Panc1 (cell line): ENCODE measurements at regions not wholly inside any gene's neighbourhood (a gene's known extent, or its start where the extent isn't known, plus 50 kb on each side); places are given as distances from the start of the nearest gene placed in this dataset.
"Not testable (repeated sequence)": the region's sequence is repeated elsewhere in the genome, so short reads cannot be mapped to it uniquely, and the experiment has no call there.

Experiments
- ATAC-seq: fragments of 200-7000 bp; cut with Tn5 transposase; 2 replicates; pipeline ENCODE4 v1.9.1; 2020; ENCODE audit warnings: mild to moderate bottlenecking, moderate library complexity
- BruUV-seq: library from RNA; stranded (reverse); fragments of 400-500 nt; replicated peaks from 2 replicates; lab custom pipeline; 2021; lab: Mats Ljungman, UMichigan
- CTCF ChIA-PET: fragments of 300-600 bp; sonication (Branson Sonifier 250); formaldehyde crosslinking; loops from one replicate; lab custom pipeline; 2022; ENCODE audit warnings: antibody characterized with exemption; lab: Charles Lee
- POLR2A ChIA-PET: fragments of 300-600 bp; sonication (Branson Sonifier 250); formaldehyde crosslinking; loops from one replicate; lab custom pipeline; 2022; ENCODE audit warnings: antibody characterized with exemption; lab: Charles Lee
- DNase-seq: peaks from one replicate; pipeline ENCODE4 v3.0.0-alpha.2; 2010; ENCODE audit warnings: low read depth, low spot score
- H3K27ac ChIP-seq: 2 replicates; pipeline ENCODE4 v1.5.1; 2011; ENCODE audit warnings: mild to moderate bottlenecking, low read length, inconsistent platforms
- H3K27me3 ChIP-seq: fragments of 200-500 bp; sonication (Bioruptor generic); 2 replicates; pipeline ENCODE4 v1.6.0; 2014; ENCODE audit warnings: low read length, inconsistent platforms; ENCODE audit not compliant: control insufficient read depth, insufficient read depth
- H3K36me3 ChIP-seq: fragments of 200-500 bp; sonication (Bioruptor generic); 2 replicates; pipeline ENCODE4 v1.5.1; 2014; ENCODE audit warnings: inconsistent platforms, mild to moderate bottlenecking, low read length, moderate library complexity; ENCODE audit not compliant: control insufficient read depth, insufficient read depth
- H3K4me1 ChIP-seq: 2 replicates; pipeline ENCODE4 v1.5.1; 2011; ENCODE audit warnings: inconsistent platforms, mild to moderate bottlenecking, low read length, moderate library complexity; ENCODE audit not compliant: control insufficient read depth, insufficient read depth
- H3K4me3 ChIP-seq, 2 experiments: 2 replicates each; pipeline ENCODE4 v1.5.1; 2011 to 2012; ENCODE audit warnings: low read depth in 2 of 2, low read length in 2 of 2, mild to moderate bottlenecking in 2 of 2, inconsistent platforms in 1 of 2, moderate library complexity in 1 of 2
- H3K9me3 ChIP-seq: fragments of 200-500 bp; sonication (Bioruptor generic); 2 replicates; pipeline ENCODE4 v1.5.1; 2014; ENCODE audit warnings: low read depth, mild to moderate bottlenecking, inconsistent platforms, low read length, moderate library complexity; ENCODE audit not compliant: control insufficient read depth, insufficient read depth
- POLR2AphosphoS5 ChIP-seq: IDR thresholded peaks from 2 replicates; pipeline ENCODE4 v1.6.1; 2012; ENCODE audit warnings: mild to moderate bottlenecking, low read depth, low read length, moderate library complexity
- SIN3A ChIP-seq: IDR thresholded peaks from 2 replicates; pipeline ENCODE4 v1.6.1; 2012; ENCODE audit warnings: low read depth, mild to moderate bottlenecking, low read length, moderate library complexity, borderline replicate concordance; ENCODE audit not compliant: insufficient read depth
- TCF7L2 ChIP-seq: IDR thresholded peaks from 2 replicates; pipeline ENCODE4 v1.6.1; 2011; ENCODE audit warnings: mild to moderate bottlenecking, low read depth, low read length, inconsistent platforms
- in situ Hi-C: cut with HindIII; loops from 2 replicates; pipeline ENCODE4 v1.10.0; 2016; ENCODE audit warnings: low sequenced_read_pairs, low pct_unique_long_range_greater_than_20kb
- intact Hi-C: fragments of 100-400 bp; cut with micrococcal nuclease; formaldehyde crosslinking; loops from one replicate; pipeline ENCODE4 v1.10.0; 2022; ENCODE audit not compliant: unreplicated experiment
- TF ChIP-seq, protein P1 (sequence below), 2 experiments: IDR thresholded peaks; 2 replicates each; pipeline ENCODE4 v1.6.1; 2011 to 2012; ENCODE audit warnings: low read depth in 2 of 2, control low read depth in 1 of 2, low read length in 1 of 2, mild to moderate bottlenecking in 1 of 2, moderate library complexity in 1 of 2; ENCODE audit not compliant: insufficient read depth in 1 of 2
- TF ChIP-seq, protein P2 (sequence below): fragments of 450-650 bp; IDR thresholded peaks from 2 replicates; pipeline ENCODE4 v1.5.1; 2017; ENCODE audit warnings: mild to moderate bottlenecking

DNA sequence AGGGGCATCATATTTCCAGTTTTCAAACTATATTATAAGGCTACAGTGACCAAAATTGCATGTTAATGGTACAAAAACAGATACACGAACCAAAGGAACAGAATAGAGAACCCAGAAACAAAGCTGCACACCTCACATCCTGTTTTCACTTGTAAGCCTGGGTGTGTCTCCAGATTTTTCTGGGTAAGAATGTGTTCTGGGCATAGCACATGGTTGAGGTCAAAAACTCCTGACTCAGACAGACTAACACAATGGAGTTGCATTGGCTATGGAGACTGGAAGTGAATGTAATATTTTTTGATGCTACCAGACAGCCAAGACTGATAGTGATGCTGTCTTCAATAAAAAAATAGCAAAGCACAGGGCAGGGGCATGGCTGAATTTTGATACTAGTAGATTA lies 1175.2 kb downstream of the NXPH1 start:
- no TSS peak for BruUV-seq
- CTCF ChIA-PET, result no interaction called here

DNA sequence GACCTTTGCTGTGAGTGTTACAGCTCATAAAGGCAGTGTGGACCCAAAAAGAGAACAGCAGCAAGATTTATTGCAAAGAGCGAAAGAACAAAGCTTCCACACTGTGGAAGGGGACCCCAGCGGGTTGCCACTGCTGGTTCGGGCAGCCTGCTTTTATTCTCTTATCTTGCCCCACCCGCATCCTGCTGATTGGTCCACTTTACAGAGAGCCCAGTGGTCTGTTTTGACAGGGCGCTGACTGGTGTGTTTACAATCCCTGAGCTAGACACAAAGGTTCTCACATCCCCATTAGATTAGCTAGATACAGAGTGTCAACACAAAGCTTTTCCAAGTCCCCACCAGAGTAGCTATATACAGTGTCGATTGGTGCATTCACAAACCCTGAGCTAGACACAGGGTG lies 1187.5 kb downstream of the NXPH1 start:
- H3K27ac ChIP-seq, POLR2A ChIA-PET, H3K27me3 ChIP-seq, H3K4me3 ChIP-seq, BruUV-seq, intact Hi-C loops, DNase-seq, H3K4me1 ChIP-seq, CTCF ChIA-PET, H3K36me3 ChIP-seq, ATAC-seq, in situ Hi-C loops: not testable (repeated sequence)
- H3K9me3 ChIP-seq, result peaks cover 25% of the 10 kb centered on the region; the same call in 1 of the 2 replicates

More for the DNA sequence above, 1175.2 kb downstream of the NXPH1 start:
- Histone ChIP-seq H3K4me3 (no peak overlapping the region), H3K9me3 (no peaks in the 10 kb centered on the region; the same call in 1 of the 2 replicates), H3K4me1 (no peaks in the 10 kb centered on the region), H3K27ac (no peak overlapping the region), H3K36me3 (no peaks in the 10 kb centered on the region), H3K27me3 (no peaks in the 10 kb centered on the region)
- in situ Hi-C loops (no loop called here), intact Hi-C loops (no loop called here)
- TF ChIP-seq, protein P1, sequence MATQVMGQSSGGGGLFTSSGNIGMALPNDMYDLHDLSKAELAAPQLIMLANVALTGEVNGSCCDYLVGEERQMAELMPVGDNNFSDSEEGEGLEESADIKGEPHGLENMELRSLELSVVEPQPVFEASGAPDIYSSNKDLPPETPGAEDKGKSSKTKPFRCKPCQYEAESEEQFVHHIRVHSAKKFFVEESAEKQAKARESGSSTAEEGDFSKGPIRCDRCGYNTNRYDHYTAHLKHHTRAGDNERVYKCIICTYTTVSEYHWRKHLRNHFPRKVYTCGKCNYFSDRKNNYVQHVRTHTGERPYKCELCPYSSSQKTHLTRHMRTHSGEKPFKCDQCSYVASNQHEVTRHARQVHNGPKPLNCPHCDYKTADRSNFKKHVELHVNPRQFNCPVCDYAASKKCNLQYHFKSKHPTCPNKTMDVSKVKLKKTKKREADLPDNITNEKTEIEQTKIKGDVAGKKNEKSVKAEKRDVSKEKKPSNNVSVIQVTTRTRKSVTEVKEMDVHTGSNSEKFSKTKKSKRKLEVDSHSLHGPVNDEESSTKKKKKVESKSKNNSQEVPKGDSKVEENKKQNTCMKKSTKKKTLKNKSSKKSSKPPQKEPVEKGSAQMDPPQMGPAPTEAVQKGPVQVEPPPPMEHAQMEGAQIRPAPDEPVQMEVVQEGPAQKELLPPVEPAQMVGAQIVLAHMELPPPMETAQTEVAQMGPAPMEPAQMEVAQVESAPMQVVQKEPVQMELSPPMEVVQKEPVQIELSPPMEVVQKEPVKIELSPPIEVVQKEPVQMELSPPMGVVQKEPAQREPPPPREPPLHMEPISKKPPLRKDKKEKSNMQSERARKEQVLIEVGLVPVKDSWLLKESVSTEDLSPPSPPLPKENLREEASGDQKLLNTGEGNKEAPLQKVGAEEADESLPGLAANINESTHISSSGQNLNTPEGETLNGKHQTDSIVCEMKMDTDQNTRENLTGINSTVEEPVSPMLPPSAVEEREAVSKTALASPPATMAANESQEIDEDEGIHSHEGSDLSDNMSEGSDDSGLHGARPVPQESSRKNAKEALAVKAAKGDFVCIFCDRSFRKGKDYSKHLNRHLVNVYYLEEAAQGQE (IDR thresholded peaks at IDR 0.05; ENCODE audit: insufficient read depth in 1 of 2, low read depth in 2 of 2, low read length in 1 of 2), result no peak
- TF ChIP-seq, protein P2, sequence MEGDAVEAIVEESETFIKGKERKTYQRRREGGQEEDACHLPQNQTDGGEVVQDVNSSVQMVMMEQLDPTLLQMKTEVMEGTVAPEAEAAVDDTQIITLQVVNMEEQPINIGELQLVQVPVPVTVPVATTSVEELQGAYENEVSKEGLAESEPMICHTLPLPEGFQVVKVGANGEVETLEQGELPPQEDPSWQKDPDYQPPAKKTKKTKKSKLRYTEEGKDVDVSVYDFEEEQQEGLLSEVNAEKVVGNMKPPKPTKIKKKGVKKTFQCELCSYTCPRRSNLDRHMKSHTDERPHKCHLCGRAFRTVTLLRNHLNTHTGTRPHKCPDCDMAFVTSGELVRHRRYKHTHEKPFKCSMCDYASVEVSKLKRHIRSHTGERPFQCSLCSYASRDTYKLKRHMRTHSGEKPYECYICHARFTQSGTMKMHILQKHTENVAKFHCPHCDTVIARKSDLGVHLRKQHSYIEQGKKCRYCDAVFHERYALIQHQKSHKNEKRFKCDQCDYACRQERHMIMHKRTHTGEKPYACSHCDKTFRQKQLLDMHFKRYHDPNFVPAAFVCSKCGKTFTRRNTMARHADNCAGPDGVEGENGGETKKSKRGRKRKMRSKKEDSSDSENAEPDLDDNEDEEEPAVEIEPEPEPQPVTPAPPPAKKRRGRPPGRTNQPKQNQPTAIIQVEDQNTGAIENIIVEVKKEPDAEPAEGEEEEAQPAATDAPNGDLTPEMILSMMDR, result no peak
- TF ChIP-seq SIN3A, result no peak
- TF ChIP-seq TCF7L2, result no peak
- no peak for TF ChIP-seq POLR2AphosphoS5
- ATAC-seq, result no peak
- POLR2A ChIA-PET, result no interaction called here
- DNase-seq, result no peak

DNA sequence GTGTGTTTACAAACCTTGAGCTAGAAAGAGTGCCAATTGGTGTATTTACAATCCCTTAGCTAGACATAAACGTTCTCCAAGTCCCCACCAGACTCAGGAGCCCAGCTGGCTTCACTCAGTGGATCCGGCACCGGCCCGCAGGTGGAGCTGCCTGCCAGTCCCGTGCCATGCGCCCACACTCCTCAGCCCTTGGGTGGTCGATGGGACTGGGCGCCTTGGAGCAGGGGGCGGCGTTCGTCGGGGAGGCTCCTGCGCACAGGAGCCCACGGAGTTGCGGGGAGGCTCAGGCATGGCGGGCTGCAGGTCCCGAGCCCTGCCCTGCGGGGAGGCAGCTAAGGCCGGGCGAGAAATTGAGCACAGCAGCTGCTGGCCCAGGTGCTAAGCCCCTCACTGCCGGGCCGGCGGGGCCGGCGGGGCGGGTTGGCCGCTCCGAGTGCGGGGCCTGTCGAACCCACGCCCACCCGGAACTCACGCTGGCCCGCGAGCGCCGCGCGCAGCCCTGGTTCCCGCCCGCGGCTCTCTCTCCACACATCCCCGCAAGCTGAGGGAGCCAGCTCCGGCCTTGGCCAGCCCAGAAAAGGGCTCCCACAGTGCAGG lies 1188.0 kb downstream of the NXPH1 start:
- ATAC-seq, in situ Hi-C loops: not testable (repeated sequence)

More for the DNA sequence above, 1188.0 kb downstream of the NXPH1 start:
- POLR2A ChIA-PET, H3K27ac ChIP-seq, H3K4me1 ChIP-seq, H3K36me3 ChIP-seq, DNase-seq, CTCF ChIA-PET, H3K4me3 ChIP-seq, H3K27me3 ChIP-seq, BruUV-seq, intact Hi-C loops: not testable (repeated sequence)
- H3K9me3 ChIP-seq, result peaks cover 22% of the 10 kb centered on the region; the same call in 1 of the 2 replicates
